HTR-8/SVneo (cell line): ENCODE measurements at regions not wholly inside any gene's neighbourhood (a gene's known extent, or its start where the extent isn't known, plus 50 kb on each side); places are given as distances from the start of the nearest gene placed in this dataset.
"Not testable (repeated sequence)": the region's sequence is repeated elsewhere in the genome, so short reads cannot be mapped to it uniquely, and the experiment has no call there.

Experiments
- DNase-seq: peaks from one replicate; pipeline ENCODE4 v3.0.0; 2011; ENCODE audit warnings: low spot score, mixed read lengths; ENCODE audit not compliant: insufficient read length
- FAIRE-seq: peaks from 2 replicates; lab custom pipeline; 2011; peaks lifted over from hg19 to GRCh38; lab: Jason Lieb, UNC

DNA sequence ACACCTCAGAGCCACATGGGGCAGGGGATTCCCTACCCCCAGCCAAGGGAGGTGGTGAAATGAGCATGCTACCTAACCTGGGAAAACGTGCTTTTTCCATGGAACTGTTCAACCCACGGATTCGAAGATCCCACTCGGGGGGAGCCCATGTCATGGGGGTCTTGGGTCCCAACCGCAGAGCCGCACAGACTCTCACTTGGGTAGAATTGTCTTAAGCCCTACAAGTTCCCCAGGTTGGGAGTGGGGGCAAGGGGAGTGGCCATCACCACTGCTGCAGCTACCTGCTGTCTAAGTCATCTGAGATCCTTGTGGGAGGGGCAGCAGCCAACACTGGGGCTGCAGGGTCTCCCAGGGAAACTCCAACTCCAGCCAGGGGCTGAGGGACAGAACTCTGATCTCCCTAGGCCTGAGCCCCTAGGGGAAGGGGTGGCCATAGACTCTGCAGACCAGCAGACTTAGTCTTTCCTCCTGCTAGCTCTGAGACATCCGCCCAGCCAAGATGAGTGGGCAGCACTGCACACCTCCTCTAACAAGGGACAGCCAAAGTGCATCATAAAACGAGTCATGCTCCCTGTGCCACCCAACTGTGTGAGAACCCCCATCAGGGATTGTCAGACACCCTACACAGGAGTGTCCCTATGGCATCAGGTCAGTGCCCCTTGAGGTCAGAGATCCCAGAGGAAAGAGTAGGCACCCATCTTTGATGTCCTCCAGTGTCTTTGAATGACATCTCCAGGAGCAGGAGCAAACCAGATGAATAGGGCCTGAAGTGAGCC lies 610.4 kb upstream of the SLITRK6 start:
- DNase-seq: no peak
- no peak for FAIRE-seq

DNA sequence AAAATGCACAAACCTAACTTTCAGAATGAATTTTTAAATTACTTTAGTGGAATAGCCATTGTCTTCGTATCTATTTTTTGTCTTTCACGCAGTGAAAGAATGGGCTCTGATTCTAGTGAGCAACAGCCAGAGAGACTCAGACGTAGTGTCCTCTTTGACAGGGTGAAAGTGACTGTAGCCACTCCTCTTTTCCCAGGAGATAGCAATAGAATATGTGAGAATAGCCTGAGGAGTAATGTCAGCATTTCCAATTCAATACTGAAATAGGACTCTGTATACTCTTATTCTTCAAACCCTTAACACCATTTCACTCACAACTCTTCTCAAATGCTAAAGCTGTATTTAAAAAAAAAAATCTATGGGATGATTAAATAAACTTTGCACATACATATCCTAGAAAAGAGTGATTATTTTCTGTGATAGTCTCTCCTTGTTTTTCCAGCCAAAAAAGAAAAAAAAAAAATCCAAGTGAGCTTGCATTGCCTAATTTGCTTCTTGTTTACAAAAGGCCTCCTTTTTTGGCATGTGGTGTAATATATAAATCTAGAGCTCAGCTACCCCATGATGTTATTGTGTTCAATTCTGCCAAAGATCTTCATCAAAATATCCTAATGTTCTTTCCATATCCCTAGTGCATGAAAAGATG lies 626.1 kb upstream of the SLITRK6 start:
- DNase-seq: no peak
- no peak for FAIRE-seq

GRCh38 chr13:86426437-86426836 lies 627.2 kb upstream of the SLITRK6 start:
- FAIRE-seq (no peak), DNase-seq (no peak)

- FAIRE-seq (no peak), DNase-seq (no peak)
These were observed 630.5 kb upstream of the SLITRK6 start for GRCh38 chr13:86429756-86430155.

DNA sequence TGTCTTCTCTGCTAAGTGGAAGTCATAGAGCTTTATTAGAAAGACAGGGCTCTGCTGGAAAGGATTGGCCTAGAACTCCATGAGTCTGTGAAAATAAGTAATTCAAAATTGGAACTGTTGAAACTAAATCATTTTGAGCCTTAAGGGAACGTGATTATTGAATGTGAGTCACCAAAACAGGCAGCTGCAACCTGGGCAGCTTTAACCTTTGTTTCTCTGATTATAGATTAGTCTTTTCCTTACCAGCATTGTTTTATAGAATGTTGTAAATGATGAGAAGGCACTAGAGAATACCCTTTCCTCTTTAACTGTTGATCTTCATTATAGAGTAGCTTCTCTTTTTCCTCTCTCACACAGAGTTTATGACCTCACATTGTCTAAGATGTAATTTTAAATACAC lies 638.8 kb upstream of the SLITRK6 start:
- DNase-seq: no peak
- FAIRE-seq: no peak

DNA sequence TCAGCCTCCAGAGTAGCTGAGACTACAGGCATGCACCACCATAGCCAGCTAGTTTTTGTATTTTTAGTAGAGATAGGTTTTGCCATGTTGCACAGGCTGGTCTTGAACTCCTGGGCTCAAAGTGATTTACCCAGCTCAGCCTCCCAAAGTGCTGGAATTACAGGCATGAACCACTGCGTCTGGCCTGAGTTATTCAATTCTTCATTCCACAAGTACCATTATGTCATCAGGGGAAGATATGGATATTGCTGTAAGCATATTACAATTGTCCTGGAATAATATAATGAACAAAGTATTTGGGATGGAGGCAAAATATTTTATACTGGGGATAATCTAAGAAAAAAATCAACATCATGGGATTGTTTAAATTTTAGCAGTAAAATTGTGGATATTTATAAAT lies 646.0 kb upstream of the SLITRK6 start:
- FAIRE-seq (no peak), DNase-seq (no peak)

GRCh38 chr13:86445672-86446071 lies 646.5 kb upstream of the SLITRK6 start:
- no peak for DNase-seq
- no peak for FAIRE-seq

DNA sequence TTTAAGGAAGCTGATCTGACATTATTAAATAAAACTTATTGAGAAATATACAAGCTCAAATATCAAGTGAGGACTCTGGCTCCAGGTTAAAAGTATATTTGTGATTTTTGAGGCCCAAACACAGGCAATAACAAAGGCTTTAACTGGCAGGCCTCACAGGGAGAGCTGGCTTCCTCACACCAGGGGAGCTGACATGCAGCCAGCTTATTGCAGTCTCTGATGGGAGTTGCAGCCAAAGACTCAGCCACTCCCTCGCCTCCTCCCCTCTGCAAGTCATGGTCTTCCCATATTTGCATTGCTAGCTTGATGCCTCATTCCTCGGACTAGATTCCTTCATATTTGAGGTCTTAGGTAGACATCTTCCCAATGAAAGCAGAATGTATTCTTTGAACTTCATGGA lies 647.1 kb upstream of the SLITRK6 start:
- DNase-seq: no peak
- FAIRE-seq: no peak

GRCh38 chr13:86447479-86447878 lies 648.3 kb upstream of the SLITRK6 start:
- FAIRE-seq (no peak), DNase-seq (no peak)

DNA sequence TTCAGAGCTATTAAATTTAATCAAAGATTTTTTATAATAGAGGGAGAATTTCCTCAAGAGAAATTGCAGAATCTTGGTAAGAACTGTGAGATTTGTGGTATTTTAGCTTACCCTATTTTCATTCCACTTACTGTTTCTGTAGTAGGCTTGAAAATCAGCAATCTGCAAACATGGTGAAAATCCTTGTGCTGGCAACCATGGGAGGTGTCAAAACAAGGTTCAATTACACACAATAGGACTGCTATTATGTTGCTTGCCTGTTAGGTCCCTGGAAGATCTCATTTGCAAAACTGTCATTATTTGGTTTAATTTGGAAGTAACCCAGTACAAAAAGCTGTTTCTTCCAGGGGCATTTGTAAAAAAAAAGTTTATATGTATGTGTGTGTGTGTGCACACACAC lies 662.8 kb upstream of the SLITRK6 start:
- no peak for DNase-seq
- no peak for FAIRE-seq

GRCh38 chr13:86464193-86464592 lies 665.0 kb upstream of the SLITRK6 start:
- no peak for FAIRE-seq
- peak; percentile 7 for DNase-seq

DNA sequence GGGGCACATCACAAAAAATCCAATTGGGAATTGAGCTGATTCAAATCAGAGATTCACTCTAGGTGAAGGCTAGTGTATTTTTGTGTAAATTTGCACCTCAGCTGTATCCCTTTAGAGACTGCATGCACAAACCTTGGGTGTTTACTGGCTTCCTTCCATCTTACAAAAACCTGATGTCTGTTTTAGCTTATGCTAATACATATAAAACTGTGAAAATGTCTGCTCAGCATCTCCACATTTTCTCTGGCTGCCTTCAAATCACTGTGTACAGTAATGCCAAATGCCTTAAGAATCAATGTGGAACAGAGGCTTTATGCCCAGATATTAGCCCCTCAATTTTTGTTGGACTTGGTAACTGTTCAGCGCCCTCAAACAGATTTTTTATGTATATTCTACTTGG lies 675.8 kb upstream of the SLITRK6 start:
- DNase-seq (no peak), FAIRE-seq (no peak)

DNA sequence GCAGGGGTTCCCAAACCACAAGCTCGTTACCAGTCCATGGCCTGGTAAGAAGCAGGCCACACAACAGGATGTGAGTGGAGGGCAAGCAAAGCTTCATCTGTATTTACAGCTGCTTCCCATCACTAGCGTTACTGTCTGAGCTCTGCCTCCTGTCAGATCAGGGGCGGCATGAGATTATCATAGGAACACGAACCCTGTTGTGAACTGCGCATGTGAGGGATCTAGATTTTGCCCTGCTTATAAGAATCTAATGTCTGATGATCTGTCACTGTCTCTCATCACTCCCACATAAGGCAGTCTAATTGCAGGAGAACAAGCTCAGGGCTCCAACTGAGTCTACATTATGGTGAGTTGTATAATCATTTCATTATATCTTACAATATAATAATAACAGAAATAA lies 677.4 kb upstream of the SLITRK6 start:
- FAIRE-seq: no peak
- DNase-seq: no peak

- FAIRE-seq (no peak), DNase-seq (no peak)
These were observed 687.4 kb upstream of the SLITRK6 start for GRCh38 chr13:86486582-86486981.

DNA sequence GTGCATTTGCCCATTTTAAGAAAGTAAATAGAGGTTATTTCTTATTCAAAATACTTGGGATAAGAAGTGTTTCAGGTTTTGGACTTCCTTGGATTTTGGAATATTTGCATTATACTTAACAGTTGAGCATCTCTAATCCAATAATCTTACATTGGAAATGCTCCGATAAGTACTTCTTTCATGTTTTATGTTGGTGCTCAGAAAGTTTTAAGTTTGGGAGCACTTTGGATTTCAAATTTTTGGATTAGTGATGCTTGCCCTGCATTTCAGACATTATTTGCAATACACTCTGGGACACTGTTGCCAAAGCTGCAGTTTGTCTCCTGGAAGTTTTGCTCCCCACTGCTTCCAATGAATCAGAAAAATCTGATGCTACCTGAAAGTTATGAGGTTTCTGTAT lies 691.9 kb upstream of the SLITRK6 start:
- FAIRE-seq (no peak), DNase-seq (no peak)

- not testable (repeated sequence) for FAIRE-seq, DNase-seq
These were observed 702.7 kb upstream of the SLITRK6 start for GRCh38 chr13:86501931-86502330.

- FAIRE-seq: no peak
- no peak for DNase-seq
These were observed 711.6 kb upstream of the SLITRK6 start for GRCh38 chr13:86510792-86511191.

GRCh38 chr13:86541461-86541860 lies 742.2 kb upstream of the SLITRK6 start:
- FAIRE-seq (no peak), DNase-seq (no peak)

DNA sequence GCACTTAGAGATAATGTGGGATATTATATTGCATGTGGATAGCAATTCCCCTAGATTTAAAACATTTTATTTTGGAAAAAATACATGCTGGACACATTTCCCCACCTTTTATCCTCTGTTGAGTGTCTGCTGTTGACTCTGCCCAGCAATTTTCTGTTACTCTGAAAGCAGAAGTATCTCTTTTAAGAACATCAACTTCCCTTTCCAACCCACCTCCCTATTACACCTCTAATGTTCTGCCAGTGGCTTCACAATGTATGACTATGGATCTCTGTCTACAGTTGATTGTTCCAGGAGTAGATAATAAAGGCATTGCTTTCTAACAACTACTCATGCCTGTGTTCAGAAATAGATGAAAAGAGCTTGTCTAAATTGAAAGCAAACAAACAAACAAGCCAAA lies 754.8 kb upstream of the SLITRK6 start:
- no peak for FAIRE-seq
- no peak for DNase-seq

DNA sequence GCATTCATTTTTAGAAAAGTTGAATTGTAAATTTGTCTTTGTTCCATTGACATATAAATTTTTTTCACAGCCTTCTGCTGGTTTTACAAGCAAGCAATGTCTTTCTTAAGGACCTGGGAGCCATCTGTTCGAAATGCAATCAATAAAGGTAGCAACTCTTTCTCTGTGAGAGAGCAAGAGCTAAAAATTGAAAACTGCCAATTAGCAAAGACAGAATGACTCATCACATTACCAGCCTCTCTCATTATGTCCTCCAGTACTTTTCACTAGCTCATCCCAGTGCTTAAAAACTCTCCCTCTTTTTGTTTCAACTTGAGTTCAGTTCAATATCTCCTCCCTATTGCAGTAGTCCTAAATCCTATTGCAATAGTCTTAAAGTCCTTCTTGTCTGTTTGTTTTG lies 760.7 kb upstream of the SLITRK6 start:
- FAIRE-seq: no peak
- DNase-seq: no peak

DNA sequence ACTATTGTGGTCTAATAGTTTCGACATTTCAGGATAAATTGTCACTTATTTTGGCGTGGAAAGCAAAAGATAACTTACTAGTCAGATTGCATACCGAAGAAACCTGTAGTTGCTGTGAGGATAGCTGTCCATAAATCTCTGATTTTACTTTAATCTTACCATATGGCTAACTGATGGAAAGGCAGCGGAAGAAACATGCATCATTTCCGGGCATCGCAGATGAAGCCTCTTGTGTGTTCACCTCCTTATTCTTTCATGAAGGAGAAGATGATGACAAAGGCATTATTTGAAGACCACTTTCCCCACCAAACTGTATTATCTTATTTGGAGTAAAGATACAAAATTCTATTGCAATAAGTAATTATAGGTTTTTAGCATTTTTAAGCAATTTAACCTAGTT lies 763.6 kb upstream of the SLITRK6 start:
- DNase-seq (no peak), FAIRE-seq (no peak)

GRCh38 chr13:86563308-86563707 lies 764.1 kb upstream of the SLITRK6 start:
- FAIRE-seq: no peak
- peak; percentile 8 for DNase-seq
